ENCODE measurements at regions not wholly inside any gene's neighbourhood (a gene's known extent, or its start where the extent isn't known, plus 50 kb on each side); places are given as distances from the start of the nearest gene placed in this dataset.

- TF ChIP-seq CTCF (IDR thresholded peaks at IDR 0.05 in 2 of 3, conservative IDR thresholded peaks at IDR 0.05 in 1 of 3; ENCODE audit: borderline replicate concordance in 1 of 3, insufficient read depth in 1 of 3, low read depth in 2 of 3, low read length in 2 of 3) (no peak), POLR2A (IDR thresholded peaks at IDR 0.05; ENCODE audit: borderline replicate concordance, extremely low read depth, insufficient read depth, insufficient read length) (no peak), CEBPB (IDR thresholded peaks at IDR 0.05; ENCODE audit: low read depth) (no peak), YY1 (IDR thresholded peaks at IDR 0.05; ENCODE audit: extremely low read depth, insufficient replicate concordance, low read depth, low read length) (no peak), RAD21 (IDR thresholded peaks at IDR 0.05; ENCODE audit: low read depth) (no peak), REST (IDR thresholded peaks at IDR 0.05; ENCODE audit: low read depth) (no peak), POLR2AphosphoS5 (IDR thresholded peaks at IDR 0.05; ENCODE audit: low read depth, low read length) (no peak), TCF7L2 (IDR thresholded peaks at IDR 0.05; ENCODE audit: borderline replicate concordance, extremely low read depth, insufficient read depth, insufficient read length) (no peak), EZH2 (IDR thresholded peaks at IDR 0.05) (no peak), ZNF274 (IDR thresholded peaks at IDR 0.05; ENCODE audit: low read depth, low read length) (no peak), JUND (IDR thresholded peaks at IDR 0.05) (no peak), SP1 (IDR thresholded peaks at IDR 0.05; ENCODE audit: low read depth) (no peak), ZBTB33 (IDR thresholded peaks at IDR 0.05; ENCODE audit: extremely low read depth, insufficient replicate concordance, low read length) (no peak)
Measured at GRCh38 chr4:30473225-30473624, 246.9 kb upstream of the PCDH7 start.

All from HCT116 (cell line).